NCI-H2227 (cell line): ENCODE measurements at regions not wholly inside any gene's neighbourhood (a gene's known extent, or its start where the extent isn't known, plus 50 kb on each side); places are given as distances from the start of the nearest gene placed in this dataset.
A peak's percentile ranks its signal among the peaks of the same experiment; 100 is the strongest.

ENCODE experiments used
- DNase-seq: peaks from one replicate; lab custom pipeline; 2025; ENCODE audit not compliant: unreplicated experiment; lab: John Stamatoyannopoulos, UW

DNA sequence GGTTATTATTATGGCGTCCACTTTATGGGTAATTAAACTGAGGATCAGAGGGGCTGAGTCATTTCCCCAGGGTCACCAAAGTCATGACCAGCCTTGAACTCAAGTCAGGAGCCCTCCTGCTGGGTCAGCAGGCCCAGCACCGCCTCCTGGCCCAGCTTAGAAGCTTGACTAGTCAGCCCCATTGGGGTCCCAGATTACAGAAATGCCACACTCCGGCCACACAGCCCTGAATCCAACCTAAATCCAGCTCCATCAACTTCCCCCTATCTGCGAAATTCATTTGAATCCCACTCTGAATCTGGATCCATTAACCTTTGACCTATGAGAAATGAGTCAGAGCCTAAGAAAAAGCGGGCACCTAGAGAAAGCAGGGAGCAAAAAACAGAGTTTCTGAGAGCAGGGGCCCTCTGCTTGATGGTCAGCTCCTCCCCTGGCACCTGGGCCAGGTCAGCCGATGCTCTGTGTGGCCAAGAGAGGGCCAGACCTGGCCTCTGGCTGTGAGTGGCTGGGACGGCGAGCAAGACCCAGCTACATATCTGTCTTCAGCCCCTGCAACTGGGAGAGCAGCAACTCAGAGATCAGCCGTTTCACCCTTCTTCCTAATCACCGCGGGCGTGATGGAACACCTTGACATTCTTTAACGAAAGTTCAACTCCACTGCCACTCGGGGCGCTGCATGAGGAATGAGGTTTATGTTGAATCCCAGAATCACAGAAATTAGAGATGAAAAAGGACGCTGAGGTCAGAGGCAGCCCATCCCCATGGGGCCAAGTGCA, 196.1 kb downstream of the TRIM29 start:
- DNase-seq: no peak

DNA sequence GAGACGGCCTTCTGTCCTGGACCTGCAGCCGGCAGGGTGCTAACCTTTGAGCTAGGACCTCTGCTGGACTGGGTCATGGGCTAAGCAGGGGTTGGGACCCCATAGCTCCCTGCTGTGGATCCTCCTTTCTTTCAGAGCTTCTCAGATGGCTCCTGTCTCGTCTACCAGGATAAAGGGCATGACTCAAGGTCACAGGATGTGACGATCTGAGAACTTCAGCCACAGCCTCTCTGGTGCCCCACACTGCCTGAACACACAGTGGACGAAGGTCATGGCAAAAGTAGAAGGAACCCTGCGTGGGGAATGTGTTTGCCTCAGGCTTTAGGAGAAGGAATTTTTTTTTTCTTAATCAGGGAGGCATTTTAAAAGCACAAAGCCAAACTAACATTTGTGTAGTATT, 196.7 kb downstream of the TRIM29 start:
- DNase-seq: no peak

DNA sequence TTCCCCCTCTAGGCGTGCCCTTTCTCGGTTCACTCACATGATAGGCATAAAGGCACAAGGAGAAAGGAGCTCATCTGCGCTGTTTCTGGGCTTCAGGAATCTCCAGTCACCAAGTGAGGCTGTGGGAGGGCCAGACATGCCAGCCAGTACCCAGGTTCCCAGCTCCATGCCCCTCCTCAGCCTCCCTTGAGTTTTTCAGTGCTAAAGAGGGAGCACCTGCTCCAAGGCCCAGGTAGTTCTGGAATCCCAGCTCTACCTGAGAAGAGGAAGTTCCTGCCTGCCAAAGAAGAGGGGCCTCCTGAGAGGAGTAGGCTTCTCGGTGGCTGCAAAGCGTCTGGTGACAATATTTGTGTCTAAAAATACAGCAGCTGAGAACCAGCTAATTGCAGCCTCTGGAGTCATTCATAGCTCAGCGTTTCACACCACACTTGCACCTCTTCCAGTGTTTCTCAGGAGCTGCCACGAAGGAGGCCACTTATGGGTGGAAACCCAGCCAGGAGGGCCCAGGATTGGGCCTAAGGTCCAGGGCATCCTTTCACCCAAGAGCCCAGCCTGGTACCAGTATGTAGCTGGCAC, 197.4 kb downstream of the TRIM29 start:
- DNase-seq: no peak

DNA sequence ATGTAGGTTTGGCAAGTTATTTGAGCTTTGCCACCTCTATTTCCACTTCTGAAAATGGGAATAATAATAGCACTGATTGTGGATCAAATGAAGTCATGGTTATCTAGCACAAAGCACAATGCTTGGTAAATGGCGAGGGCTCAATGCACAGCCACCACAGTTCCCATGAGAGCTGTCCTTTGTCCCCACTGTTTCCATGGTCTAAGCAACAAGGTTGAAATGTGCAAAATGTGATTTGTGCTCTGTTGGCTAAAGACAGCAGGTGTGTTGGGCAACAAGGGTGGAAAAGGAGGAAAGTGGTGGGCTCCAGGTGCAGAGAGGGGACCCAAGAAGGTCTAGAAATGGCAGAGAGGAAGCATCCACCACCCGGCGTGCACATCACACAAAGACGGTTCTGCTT, 200.5 kb downstream of the TRIM29 start:
- DNase-seq: no peak

DNA sequence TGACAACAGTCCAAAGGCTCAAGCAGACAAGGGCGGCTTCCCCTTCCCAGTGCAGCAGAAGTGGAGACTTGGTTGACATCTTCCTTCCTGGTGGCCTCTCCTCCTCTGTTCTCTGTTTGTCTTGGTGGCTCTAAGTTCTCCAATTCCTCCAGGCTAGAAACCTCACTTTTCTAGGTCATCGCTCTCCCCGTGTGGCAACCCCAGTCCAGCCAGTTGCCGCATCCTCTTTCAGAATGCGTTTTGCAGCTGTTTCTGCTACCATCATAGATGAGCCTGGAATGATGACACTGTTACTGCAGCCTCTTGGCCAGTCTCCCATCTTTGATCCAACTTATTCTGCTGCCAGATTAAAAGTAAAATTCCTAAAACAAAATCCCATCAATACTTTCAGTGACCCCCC, 201.5 kb downstream of the TRIM29 start:
- no peak for DNase-seq

DNA sequence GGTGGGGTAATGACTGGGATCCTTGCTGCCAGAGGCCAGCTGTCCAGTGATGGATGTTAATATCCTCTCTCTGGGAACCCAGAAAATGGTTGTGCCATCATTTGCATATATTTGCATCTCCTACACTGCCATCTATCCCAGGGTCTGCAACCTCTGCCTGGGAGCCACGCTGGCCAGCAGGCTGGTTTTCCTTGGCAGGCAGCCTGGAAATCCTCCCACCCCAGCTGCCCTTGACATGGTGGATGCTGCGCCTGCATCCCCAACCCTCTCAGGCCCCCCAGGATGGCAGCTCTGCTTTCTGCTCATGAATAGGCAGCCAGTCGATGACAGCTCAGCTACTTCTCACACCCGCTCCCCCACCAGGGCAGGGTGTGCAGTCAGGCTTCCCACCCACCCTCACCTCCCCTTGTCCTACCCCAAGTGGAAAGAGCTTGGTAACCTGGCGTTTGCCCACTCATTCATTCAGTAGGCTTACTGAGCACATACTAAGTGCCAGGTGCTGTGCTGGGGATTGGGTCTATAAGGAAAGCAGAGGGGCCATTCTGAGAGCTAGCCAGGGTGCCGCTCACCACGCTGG, 202.5 kb downstream of the TRIM29 start:
- DNase-seq: no peak

DNA sequence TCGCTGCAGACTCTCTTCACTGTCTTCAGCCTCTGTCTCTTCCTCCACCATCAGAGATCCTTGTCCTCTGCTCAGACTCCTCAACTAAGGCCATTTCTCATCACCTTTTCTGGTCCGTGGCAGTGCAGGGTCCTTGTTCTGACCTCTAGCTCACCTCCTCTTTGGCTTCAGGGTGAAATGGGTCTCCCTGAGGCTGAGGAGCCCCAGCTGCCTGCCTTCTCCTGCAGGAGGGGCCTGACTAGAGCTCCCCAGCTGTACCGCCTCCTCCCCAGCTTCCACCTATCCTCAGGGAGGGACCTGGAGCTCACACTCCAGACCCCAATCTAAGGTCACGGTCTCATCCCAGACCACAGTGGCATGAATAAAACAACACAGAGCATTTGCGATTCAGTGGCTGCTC, 203.0 kb downstream of the TRIM29 start:
- DNase-seq: no peak

DNA sequence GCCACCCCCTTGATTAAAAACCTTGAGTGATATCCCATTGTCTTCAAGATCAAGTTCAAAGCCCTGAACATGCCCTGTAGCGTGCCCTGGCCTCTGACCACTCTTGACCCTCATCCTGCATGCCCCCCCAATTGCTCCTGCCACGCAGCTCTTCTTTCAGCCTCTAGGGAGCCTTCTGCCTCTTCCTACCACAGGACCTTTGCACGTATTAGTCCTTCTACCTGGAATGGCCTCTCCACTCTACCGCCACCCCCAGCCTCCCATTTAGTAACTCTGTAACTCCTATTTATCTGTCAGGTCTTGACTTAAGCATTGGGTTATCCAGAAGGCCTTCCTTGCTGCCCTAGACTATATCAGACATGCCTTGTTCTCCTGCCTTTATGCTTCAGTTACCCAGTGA, 203.6 kb downstream of the TRIM29 start:
- no peak for DNase-seq

DNA sequence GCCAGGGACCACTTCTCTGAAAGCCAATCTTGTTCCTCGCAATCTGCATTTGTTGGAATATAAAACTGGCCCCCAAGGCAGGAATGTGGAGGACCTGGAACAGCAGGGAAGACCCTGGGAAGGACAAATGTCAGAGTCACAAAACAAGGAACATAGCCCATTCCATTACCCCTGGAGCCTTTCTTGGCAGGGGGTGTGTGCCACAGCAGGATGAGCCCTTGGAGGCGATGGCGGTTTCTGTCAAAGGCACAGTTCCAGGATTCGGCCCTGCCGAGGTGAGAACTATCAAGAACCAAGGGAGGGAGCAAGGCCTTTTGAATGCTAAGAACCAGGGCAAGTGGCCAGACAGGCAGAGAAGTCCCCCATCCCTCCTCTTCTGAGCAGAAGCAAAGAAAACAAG, 204.3 kb downstream of the TRIM29 start:
- no peak for DNase-seq

DNA sequence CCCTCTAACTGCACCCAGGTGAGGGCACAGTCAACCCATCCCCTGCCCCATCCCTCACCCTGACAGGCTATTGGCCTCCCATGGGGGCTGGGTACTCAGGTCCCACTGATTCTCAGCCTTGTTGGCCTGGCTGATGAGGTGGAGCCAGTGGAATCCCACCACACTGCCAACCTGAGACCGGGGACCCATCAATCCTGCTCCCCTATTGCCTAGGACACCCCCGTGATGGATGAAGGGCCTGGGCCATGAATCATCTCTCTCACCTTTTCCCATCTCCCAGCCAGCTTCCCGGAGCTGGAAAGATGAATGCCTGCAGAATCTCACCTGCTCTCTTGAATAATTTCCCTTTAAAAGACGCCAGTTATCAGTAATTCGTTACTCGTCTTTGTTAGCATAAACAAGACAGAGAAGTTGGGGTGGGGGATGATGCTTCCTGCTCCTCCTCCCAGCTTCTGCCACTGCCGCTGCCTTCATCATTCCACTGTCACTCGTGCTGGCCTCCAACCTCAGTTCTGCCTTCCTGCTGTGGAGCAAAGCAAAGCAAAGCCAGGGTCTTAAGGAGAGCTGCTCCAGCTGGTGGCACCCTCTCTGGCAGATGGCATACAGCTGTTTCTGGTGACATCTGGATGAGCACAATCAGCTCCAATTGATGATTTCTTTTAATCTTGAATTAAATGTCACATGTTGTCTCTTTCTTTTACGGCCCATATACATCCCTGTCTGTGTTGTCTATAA, 204.0 kb upstream of the NECTIN1 start:
- no peak for DNase-seq

DNA sequence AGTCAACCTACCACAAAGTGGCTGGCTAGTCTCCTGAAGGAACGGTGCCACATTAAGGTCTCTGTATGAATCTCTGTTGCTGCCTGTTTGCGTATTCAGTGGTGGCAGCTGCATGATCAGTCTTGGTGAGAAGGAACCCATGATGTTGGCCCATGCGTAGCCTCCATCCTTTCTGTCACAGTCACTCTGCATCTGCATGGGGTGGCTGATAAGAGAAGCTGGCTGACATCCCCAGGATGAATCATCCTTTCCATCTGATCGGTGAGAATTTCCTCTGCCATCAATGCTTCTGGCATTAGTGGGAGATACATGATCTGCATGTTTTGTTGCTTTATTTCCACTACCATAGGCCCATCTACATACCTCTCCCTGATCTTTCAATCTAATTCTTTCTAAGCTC, 199.0 kb upstream of the NECTIN1 start:
- no peak for DNase-seq

DNA sequence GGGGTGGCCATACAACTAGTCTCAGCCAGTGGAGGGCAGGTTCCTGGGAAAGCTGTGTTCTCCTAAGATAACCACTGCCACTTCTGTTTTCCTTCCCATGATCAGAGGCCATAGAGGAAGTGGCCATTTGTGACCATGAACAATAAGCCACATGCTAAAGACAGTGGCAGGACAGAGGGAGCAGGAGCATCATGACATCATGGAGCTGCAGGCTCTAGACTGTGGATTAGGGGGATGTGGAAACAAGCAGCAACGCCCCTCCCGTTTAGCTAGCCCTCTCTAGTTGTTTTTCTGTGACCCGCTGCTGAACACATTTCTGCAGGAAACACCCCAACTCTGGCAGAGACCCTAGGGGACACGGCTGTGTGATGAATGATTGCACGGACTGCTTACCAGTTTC, 195.0 kb upstream of the NECTIN1 start:
- DNase-seq: no peak

DNA sequence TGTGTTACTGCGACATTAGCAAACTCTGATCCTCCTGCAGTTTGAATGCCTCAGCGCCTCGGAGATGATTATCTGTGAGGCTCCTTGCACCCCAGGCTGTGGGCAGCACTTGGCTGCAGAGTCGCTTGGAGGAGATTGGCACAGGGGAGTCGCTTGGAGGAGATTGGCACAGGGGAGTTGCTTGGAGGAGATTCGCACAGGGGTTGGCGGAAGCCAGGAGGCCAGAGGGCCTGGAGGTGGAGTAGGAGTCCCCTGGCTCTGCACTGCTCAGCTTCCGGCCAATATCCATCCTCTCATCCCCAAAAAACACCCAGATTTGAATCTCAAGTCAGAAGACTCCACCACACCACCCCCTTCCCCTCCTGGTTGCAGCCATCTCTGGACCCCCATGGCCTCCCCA, 192.6 kb upstream of the NECTIN1 start:
- DNase-seq: no peak

DNA sequence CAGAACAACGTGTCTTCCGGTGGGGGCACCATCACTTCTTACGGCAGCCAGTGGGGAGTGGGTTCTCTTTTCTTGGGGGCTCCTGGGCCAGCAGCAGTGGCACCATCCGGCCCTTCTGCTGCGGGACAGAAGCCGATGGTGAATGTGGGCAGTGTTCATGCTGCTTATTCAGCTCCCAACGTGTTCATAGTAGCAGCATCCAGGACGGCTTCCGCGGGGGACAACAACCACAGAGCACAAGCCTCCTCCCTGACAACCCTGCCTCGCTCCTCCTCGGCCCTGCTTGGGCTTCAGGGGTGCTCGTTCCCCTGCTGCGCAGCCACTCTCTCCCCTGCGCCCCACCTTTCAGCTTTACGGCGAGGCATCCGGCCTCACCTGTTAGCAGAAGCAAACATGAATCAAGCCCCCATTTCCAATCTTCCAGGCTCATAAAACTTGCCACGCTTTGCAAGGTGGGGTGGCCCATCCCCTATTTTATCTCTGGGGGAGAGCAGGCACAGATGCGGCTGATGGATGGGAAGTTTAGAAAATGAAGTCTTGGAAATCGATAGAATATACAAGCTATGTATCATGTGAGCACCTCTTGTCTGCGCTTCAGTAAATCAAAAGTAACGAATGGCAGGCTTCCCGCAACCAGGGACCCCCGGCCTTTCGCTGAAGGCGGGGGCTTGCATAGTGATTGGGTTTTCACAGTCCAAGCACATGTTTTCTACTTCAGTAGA, 191.8 kb upstream of the NECTIN1 start:
- no peak for DNase-seq

DNA sequence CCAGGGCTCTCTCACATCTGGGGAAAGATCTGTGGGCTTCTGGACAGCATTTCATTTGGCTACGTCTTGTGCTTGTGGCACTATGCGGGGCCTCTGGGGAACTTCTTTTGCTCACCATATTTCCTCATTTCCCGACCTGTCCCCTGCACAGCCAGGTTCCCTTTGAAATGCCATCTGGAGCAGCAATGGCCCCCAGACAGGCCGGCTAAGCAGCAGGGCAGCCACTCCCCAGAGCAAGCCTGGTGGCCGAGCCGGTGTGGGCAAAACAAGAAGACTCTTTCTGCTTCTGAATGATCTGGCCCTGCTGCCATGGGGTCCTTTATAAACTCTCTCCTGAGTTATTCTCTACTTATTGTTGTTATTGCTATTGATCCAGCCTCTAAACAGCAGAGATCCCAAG, 190.7 kb upstream of the NECTIN1 start:
- no peak for DNase-seq

DNA sequence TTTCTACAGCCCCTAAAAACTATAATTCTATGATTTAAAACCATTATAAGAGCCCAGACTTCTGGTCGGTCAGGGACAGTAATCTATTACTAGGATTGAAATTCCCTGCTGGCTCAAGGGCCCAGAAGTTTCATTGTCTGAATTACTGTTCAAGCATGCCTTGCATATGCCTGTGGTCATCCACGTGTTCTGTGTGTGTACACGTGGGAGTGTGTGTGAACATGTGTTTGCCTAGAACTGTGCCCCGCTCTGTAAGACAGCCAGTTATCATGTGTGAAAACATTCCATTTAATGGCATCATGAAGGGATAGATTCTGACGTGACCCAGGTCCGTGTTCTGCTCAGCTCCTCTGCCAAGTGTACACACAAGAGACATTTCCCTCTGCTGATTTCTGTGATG, 189.3 kb upstream of the NECTIN1 start:
- no peak for DNase-seq

DNA sequence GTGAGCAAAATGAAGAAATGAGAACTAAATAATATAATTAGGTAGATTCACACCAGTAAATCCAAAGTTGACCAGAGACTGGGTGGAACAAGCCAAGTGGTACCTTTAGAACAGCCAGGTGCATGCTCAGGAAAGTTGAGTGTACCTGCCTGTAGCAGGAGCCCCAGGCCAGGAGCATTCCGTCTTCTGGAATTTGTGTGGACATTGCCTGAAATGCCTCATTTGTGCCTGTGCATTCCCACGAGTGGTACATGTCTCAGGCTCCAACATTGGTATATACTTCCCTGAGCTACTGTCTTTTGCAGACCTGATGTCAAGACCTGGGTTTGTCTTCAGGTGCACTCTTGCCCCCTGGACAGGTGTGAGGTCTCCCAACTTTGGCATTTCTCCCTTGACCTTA, 187.6 kb upstream of the NECTIN1 start:
- DNase-seq: no peak

DNA sequence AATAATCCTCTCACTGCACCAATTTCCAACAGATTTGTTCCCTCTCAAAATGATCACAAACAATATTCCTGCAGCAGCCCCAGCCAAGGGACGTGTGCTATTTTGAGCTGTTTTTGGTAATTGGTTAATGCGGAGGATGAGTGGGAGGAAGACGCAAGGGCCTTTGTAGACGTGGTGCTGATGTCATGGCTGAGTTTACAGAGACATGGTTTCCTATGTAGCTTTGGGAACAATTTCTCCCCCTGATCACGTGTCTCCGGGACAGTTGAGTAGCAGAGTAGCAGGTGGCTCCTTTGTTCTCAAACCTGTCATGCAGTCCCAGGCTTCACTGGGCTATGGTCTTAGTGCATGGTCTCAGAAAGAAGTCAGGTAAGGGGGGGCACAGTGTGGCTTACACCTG, 183.2 kb upstream of the NECTIN1 start:
- DNase-seq: peak; percentile 15

DNA sequence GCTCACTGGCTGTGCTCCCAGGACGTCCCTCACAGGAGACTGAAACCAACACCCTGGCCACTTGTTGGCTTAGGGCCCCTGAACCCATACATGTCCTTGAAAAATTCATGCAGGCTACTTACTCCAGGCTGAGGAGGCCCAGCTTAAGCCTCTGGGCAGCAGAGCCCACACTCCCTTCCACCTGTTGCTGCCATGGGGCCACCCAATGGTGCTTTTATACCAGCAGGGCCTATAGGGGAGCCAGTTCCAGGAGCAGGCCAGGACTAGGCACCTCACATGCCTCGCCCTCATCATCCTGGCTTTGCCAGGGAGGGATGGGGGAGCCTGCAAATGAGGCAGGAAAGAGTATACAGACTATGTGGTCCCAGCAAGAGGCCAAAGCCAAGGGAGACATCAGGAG, 181.7 kb upstream of the NECTIN1 start:
- no peak for DNase-seq

DNA sequence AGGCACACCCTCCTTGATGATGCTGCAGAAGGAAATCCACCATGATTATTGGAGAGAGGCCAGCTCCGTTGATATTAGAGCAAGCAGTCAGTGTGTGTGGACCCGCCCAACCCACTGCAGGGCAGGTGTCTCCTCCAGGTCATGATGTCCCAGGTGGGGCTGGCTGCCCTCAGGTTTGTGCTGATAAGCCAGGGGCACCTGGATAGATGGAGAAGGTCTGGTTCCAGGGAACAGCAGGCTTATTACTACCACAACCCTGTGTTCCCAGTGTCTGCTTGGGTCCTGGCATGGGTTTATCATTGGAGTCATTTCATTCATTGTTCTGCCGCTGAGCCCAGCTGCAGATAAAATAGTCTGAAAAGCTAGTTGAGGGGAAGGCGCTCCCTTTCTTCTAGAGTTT, 181.1 kb upstream of the NECTIN1 start:
- no peak for DNase-seq

DNA sequence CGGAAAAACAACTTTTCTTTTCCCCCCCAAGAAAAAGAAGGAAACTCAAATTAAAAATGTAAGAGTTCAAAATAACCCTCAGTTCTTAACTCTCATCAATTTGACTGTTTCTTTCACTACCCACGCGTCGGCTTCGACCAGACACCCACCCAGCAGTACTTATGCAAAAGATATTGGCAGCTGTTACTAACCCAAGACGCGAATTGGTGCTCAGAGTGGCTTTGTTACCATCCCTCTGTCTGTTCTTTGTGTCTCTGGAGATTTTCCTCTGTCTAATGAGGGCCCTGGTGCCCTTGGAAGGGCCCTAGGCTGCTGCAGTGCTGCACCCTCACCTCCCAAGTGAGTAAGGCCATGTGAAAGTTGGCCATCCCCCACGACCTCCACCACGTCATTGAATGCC, 180.5 kb upstream of the NECTIN1 start:
- DNase-seq: no peak
